ENCODE measurements at regions not wholly inside any gene's neighbourhood (a gene's known extent, or its start where the extent isn't known, plus 50 kb on each side); places are given as distances from the start of the nearest gene placed in this dataset.

- DNase-seq (ENCODE audit: low read depth, low spot score), result no peak
- Histone ChIP-seq H3K27ac (ENCODE audit: low read depth, low read length) (peak overlapping the region; percentile 76), H3K4me3 (ENCODE audit: low read depth, low read length) (peak overlapping the region; percentile 26), H3K9me3 (ENCODE audit: control insufficient read depth, insufficient read depth, low read length) (no peaks in the 10 kb centered on the region), H3K27me3 (ENCODE audit: control insufficient read depth, insufficient read depth, low read length) (no peaks in the 10 kb centered on the region)
- CTCF ChIA-PET, result interaction anchor here (0.7 kb wide), 1 partner anchor 807 kb away, joined by 4 read pairs; no protein-coding TSS in a partner anchor
- no peak for TF ChIP-seq CTCF (IDR thresholded peaks at IDR 0.05; ENCODE audit: low read depth, low read length)
- POLR2A ChIA-PET, result no interaction called here
Measured at GRCh38 chr6:22071270-22072041, 225.4 kb downstream of the PRL start.

- H3K4me3 ChIP-seq (ENCODE audit: low read depth, low read length), result no peak overlapping the region
- H3K27ac ChIP-seq (ENCODE audit: low read depth, low read length), result no peak overlapping the region
- CTCF ChIA-PET, result interaction anchor here (0.6 kb wide), 1 partner anchor 1449 kb away, joined by 3 read pairs; no protein-coding TSS in a partner anchor
- TF ChIP-seq CTCF (IDR thresholded peaks at IDR 0.05; ENCODE audit: low read depth, low read length), result no peak
- H3K9me3 ChIP-seq (ENCODE audit: control insufficient read depth, insufficient read depth, low read length), result no peaks in the 10 kb centered on the region
- no peak for DNase-seq (ENCODE audit: low read depth, low spot score)
- POLR2A ChIA-PET, result no interaction called here
- no peaks in the 10 kb centered on the region for H3K27me3 ChIP-seq (ENCODE audit: control insufficient read depth, insufficient read depth, low read length)
Measured at GRCh38 chr6:22072949-22073348, 223.9 kb downstream of the PRL start.

- no peak overlapping the region for H3K4me3 ChIP-seq (ENCODE audit: low read depth, low read length)
- POLR2A ChIA-PET, result no interaction called here
- H3K27ac ChIP-seq (ENCODE audit: low read depth, low read length), result no peak overlapping the region
- CTCF ChIA-PET, result interaction anchor here (0.6 kb wide), 1 partner anchor 1448 kb away, joined by 3 read pairs; no protein-coding TSS in a partner anchor
- H3K9me3 ChIP-seq (ENCODE audit: control insufficient read depth, insufficient read depth, low read length), result no peaks in the 10 kb centered on the region
- H3K27me3 ChIP-seq (ENCODE audit: control insufficient read depth, insufficient read depth, low read length), result no peaks in the 10 kb centered on the region
- TF ChIP-seq CTCF (IDR thresholded peaks at IDR 0.05; ENCODE audit: low read depth, low read length), result no peak
- DNase-seq (ENCODE audit: low read depth, low spot score), result no peak
Measured at GRCh38 chr6:22073516-22074198, 223.2 kb downstream of the PRL start.

- Histone ChIP-seq H3K27me3 (ENCODE audit: control insufficient read depth, insufficient read depth, low read length) (no peaks in the 10 kb centered on the region), H3K4me3 (ENCODE audit: low read depth, low read length) (no peak overlapping the region), H3K9me3 (ENCODE audit: control insufficient read depth, insufficient read depth, low read length) (no peaks in the 10 kb centered on the region), H3K27ac (ENCODE audit: low read depth, low read length) (no peak overlapping the region)
- no peak for DNase-seq (ENCODE audit: low read depth, low spot score)
- POLR2A ChIA-PET, result no interaction called here
- no peak for TF ChIP-seq CTCF (IDR thresholded peaks at IDR 0.05; ENCODE audit: low read depth, low read length)
- CTCF ChIA-PET, result no interaction called here
Measured at GRCh38 chr6:22078288-22078687, 218.5 kb downstream of the PRL start.

All from AG04450 (cell line).